Nephron progenitor cell (in vitro differentiated cells): ENCODE measurements at regions not wholly inside any gene's neighbourhood (a gene's known extent, or its start where the extent isn't known, plus 50 kb on each side); places are given as distances from the start of the nearest gene placed in this dataset.

Experiments used
- DNase-seq: peaks from one replicate; pipeline ENCODE4 v3.0.0; 2021
- H3K27ac Mint-ChIP-seq: 2 replicates; pipeline ENCODE4 v1.8.0; 2021; ENCODE audit warnings: mild to moderate bottlenecking, moderate library complexity, mixed read lengths
- H3K27me3 Mint-ChIP-seq: 2 replicates; pipeline ENCODE4 v1.8.0; 2021; ENCODE audit warnings: mild to moderate bottlenecking, low read depth, mixed read lengths; ENCODE audit not compliant: poor library complexity
- H3K36me3 Mint-ChIP-seq: 2 replicates; pipeline ENCODE4 v1.8.0; 2021; ENCODE audit warnings: low read depth, mixed read lengths
- H3K4me1 Mint-ChIP-seq: 2 replicates; pipeline ENCODE4 v1.8.0; 2021; ENCODE audit warnings: mixed read lengths
- H3K4me3 Mint-ChIP-seq: 2 replicates; pipeline ENCODE4 v1.8.0; 2021; ENCODE audit warnings: mild to moderate bottlenecking, moderate library complexity, mixed read lengths
- H3K9me3 Mint-ChIP-seq: 2 replicates; pipeline ENCODE4 v1.8.0; 2021; ENCODE audit warnings: mild to moderate bottlenecking, moderate library complexity, mixed read lengths
- TF ChIP-seq, protein P1 (sequence below): fragments of 200-600 bp; sonication (generic); IDR thresholded peaks from 2 replicates; pipeline ENCODE4 v1.5.0; 2021; ENCODE audit warnings: antibody characterized with exemption

GRCh38 chr5:58024151-58024550 lies 435.7 kb downstream of the PLK2 start:
- no peak overlapping the region for H3K4me3 Mint-ChIP-seq
- TF ChIP-seq, protein P1, sequence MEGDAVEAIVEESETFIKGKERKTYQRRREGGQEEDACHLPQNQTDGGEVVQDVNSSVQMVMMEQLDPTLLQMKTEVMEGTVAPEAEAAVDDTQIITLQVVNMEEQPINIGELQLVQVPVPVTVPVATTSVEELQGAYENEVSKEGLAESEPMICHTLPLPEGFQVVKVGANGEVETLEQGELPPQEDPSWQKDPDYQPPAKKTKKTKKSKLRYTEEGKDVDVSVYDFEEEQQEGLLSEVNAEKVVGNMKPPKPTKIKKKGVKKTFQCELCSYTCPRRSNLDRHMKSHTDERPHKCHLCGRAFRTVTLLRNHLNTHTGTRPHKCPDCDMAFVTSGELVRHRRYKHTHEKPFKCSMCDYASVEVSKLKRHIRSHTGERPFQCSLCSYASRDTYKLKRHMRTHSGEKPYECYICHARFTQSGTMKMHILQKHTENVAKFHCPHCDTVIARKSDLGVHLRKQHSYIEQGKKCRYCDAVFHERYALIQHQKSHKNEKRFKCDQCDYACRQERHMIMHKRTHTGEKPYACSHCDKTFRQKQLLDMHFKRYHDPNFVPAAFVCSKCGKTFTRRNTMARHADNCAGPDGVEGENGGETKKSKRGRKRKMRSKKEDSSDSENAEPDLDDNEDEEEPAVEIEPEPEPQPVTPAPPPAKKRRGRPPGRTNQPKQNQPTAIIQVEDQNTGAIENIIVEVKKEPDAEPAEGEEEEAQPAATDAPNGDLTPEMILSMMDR, result no peak
- H3K36me3 Mint-ChIP-seq, result no peaks in the 10 kb centered on the region
- H3K4me1 Mint-ChIP-seq, result no peaks in the 10 kb centered on the region
- no peak for DNase-seq
- no peaks in the 10 kb centered on the region for H3K27me3 Mint-ChIP-seq
- H3K9me3 Mint-ChIP-seq, result no peaks in the 10 kb centered on the region
- H3K27ac Mint-ChIP-seq, result no peak overlapping the region

DNA sequence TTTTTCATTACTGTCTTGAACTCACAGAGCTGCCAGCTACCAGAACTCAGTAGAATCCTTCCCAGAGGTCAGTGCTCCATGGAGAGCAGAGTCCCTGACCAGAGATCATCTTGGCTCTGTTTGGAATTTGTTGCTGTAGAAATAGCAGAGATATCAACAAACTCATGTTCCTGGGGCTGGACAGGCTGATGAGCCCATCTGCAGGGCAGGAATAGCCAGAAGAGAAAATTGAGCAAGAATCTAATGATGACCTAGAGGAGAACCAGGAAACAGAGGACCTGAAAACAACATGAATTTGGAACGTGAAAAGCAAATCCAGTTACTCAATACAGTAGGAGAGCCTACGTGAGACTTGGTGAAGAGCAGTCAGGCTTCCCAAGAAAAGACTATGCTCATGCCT lies 437.8 kb downstream of the PLK2 start:
- H3K9me3 Mint-ChIP-seq, result no peaks in the 10 kb centered on the region
- no peaks in the 10 kb centered on the region for H3K36me3 Mint-ChIP-seq
- DNase-seq, result no peak
- no peak overlapping the region for H3K4me3 Mint-ChIP-seq
- no peaks in the 10 kb centered on the region for H3K27me3 Mint-ChIP-seq
- TF ChIP-seq, protein P1, result no peak
- no peaks in the 10 kb centered on the region for H3K4me1 Mint-ChIP-seq
- H3K27ac Mint-ChIP-seq, result no peak overlapping the region

DNA sequence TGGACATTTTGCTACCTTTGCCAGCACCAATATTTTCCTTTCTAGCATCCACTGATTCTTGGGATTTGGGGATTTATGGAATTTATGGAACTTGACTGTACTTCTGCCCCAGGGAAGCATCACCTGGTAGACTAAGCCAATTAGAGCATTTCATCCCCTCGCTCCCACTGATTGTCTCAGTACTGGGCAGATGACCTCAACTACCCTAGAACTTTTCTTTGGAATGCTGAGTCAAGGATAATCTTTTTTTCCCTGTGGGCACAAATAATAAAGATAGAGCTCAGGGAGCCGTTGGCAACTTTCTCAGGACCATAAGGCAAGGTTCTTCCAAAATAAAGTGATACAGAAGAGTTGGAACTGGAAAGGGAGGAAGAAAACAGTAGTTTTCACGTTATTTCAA lies 438.4 kb downstream of the PLK2 start:
- no peaks in the 10 kb centered on the region for H3K4me1 Mint-ChIP-seq
- TF ChIP-seq, protein P1, result no peak
- H3K27ac Mint-ChIP-seq, result no peak overlapping the region
- H3K27me3 Mint-ChIP-seq, result no peaks in the 10 kb centered on the region
- no peaks in the 10 kb centered on the region for H3K36me3 Mint-ChIP-seq
- H3K9me3 Mint-ChIP-seq, result no peaks in the 10 kb centered on the region
- H3K4me3 Mint-ChIP-seq, result no peak overlapping the region
- no peak for DNase-seq

- H3K4me3 Mint-ChIP-seq, result no peak overlapping the region
- H3K27ac Mint-ChIP-seq, result peak overlapping the region; percentile 61
- DNase-seq, result no peak
- no peaks in the 10 kb centered on the region for H3K27me3 Mint-ChIP-seq
- H3K36me3 Mint-ChIP-seq, result no peaks in the 10 kb centered on the region
- H3K4me1 Mint-ChIP-seq, result no peaks in the 10 kb centered on the region
- H3K9me3 Mint-ChIP-seq, result no peaks in the 10 kb centered on the region
- TF ChIP-seq, protein P1, result no peak
Measured at GRCh38 chr5:58019614-58020013, 440.3 kb downstream of the PLK2 start.

DNA sequence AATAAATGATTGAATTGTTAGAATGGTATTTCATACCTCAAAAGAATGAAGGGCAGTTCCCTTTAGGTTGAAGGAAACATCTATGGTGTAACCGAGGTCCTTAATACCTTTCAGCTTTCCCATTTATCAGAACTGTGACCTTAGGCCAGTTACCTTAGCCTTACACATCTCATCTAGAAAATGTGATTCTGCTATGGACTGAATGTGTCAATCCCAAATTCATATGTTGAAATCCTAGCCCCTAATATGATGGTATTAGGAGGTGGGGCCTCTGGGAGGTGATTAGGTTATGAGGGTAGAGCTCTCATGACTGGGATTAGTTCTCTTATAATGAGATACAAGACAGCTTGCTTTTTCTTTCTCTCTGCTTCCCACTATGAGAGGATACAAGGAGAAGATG lies 441.9 kb downstream of the PLK2 start:
- Mint-ChIP-seq H3K4me1 (no peaks in the 10 kb centered on the region), H3K4me3 (no peak overlapping the region), H3K27me3 (no peaks in the 10 kb centered on the region), H3K9me3 (no peaks in the 10 kb centered on the region), H3K27ac (no peak overlapping the region), H3K36me3 (no peaks in the 10 kb centered on the region)
- TF ChIP-seq, protein P1, result no peak
- no peak for DNase-seq

DNA sequence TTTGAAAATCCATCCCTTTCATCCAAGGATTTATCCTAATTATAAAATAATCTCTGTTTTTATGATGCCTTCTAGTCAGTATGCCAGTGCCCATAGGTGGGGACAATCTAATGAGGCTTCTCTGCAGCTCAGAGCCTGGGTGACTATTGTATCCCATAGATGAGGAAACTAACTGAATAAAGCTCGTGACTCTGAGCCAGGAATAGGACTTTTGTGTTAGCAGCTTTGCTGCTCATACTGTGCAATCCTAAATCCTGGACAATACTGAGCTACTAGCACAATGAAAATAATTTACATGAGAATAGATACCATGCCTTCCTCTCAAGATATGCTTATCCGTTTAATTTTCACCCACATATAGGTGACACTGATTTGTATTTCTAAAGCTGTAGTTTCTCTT lies 443.0 kb downstream of the PLK2 start:
- H3K4me3 Mint-ChIP-seq, result no peak overlapping the region
- no peaks in the 10 kb centered on the region for H3K9me3 Mint-ChIP-seq
- TF ChIP-seq, protein P1, result no peak

More for the DNA sequence above, 443.0 kb downstream of the PLK2 start:
- H3K36me3 Mint-ChIP-seq, result no peaks in the 10 kb centered on the region
- H3K27me3 Mint-ChIP-seq, result no peaks in the 10 kb centered on the region
- no peak for DNase-seq
- H3K27ac Mint-ChIP-seq, result no peak overlapping the region
- no peaks in the 10 kb centered on the region for H3K4me1 Mint-ChIP-seq
